ENCODE measurements at regions not wholly inside any gene's neighbourhood (a gene's known extent, or its start where the extent isn't known, plus 50 kb on each side); places are given as distances from the start of the nearest gene placed in this dataset.

DNA sequence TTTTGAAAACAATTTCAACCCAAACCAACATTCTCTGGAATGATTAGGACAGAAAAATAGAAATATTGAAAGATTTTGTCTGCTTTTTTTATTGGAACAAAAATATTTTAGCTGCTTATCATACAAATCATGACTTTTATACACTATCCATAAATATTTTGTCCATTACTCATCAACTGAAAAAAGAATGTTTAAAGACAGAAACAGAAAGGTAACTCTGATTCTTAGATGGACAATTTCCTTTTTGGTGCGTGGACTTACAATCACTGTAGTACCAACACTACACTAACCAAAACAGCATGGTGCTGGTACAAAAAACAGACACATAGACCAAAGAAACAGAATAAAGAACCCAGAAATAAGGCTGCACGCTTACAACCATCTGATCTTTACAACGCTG, 582.8 kb upstream of the CCDC54 start:
- no peak for DNase-seq (ENCODE audit: low read depth, low spot score)
- ChIA-PET CTCF (interaction anchor here (1.5 to 2.0 kb wide), 2 partner anchors 18 to 271 kb away, joined by 3 to 4 read pairs; no protein-coding TSS in a partner anchor), POLR2A (no interaction called here)
- H3K4me3 ChIP-seq (ENCODE audit: low read depth, low read length): no peak overlapping the region
- TF ChIP-seq, protein P1, sequence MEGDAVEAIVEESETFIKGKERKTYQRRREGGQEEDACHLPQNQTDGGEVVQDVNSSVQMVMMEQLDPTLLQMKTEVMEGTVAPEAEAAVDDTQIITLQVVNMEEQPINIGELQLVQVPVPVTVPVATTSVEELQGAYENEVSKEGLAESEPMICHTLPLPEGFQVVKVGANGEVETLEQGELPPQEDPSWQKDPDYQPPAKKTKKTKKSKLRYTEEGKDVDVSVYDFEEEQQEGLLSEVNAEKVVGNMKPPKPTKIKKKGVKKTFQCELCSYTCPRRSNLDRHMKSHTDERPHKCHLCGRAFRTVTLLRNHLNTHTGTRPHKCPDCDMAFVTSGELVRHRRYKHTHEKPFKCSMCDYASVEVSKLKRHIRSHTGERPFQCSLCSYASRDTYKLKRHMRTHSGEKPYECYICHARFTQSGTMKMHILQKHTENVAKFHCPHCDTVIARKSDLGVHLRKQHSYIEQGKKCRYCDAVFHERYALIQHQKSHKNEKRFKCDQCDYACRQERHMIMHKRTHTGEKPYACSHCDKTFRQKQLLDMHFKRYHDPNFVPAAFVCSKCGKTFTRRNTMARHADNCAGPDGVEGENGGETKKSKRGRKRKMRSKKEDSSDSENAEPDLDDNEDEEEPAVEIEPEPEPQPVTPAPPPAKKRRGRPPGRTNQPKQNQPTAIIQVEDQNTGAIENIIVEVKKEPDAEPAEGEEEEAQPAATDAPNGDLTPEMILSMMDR (IDR thresholded peaks at IDR 0.05; ENCODE audit: insufficient read depth, low read length, missing control alignments): no peak

DNA sequence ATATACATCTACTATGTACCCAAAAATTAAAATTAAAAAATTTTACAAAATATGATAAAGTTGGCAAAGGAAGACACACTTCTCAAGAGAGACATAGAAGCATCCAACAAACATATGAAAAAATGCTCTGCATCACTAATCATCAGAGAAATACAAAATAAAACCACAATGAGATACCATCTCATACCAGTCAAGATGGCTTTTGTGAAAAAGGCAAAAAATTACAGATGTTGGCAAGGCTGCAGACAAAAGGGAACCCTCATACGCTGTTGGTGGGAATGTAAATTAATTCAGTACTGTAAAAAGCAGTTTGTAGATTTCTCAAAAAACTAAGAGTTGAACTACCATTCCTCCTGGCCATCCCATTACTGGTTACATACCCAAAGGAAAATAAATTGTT, 581.7 kb upstream of the CCDC54 start:
- ChIA-PET POLR2A (no interaction called here), CTCF (no interaction called here)
- TF ChIP-seq, protein P1 (IDR thresholded peaks at IDR 0.05; ENCODE audit: insufficient read depth, low read length, missing control alignments): no peak

DNA sequence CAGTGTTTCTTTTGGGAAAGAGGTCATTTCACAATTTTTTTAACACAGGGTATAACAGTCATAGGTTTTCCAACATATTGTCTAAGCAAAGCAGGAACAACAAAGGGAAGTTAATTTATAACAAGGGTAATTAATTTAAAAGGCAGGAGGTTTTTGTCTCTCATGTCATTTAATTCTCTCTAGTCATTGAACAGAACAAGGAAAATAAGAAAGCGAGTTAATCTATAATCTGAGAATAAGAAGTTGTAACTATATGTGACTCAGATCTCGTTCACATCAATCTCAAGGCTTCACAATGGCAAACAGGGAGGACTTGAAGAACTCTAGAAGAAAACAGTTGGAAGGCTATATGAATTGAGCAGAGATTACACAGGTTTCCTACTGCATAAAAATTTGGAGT, 579.8 kb upstream of the CCDC54 start:
- ChIA-PET POLR2A (no interaction called here), CTCF (no interaction called here)
- no peak overlapping the region for H3K4me3 ChIP-seq (ENCODE audit: low read depth, low read length)
- DNase-seq (ENCODE audit: low read depth, low spot score): no peak
- TF ChIP-seq, protein P1 (IDR thresholded peaks at IDR 0.05; ENCODE audit: insufficient read depth, low read length, missing control alignments): no peak

More for the DNA sequence above, 581.7 kb upstream of the CCDC54 start:
- no peak for DNase-seq (ENCODE audit: low read depth, low spot score)
- no peak overlapping the region for H3K4me3 ChIP-seq (ENCODE audit: low read depth, low read length)

DNA sequence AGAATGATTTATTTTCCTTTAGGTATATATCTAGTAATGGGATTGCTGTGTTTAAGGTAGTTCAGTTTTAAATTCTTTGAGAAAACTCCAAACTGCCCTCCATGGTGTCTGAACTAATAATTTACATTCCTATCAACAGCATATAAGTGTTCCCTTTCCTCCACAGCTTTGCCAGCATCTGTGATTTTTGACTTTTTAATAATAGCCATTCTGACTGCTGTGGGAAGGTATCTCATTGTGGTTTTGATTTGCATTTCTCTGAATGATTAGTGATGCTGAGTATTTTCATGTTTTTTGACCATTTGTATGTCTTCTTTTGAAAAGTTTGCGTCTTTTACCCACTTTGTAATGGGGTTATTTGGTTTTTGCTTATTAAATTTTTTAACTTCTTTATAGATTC, 571.6 kb upstream of the CCDC54 start:
- no peak overlapping the region for H3K4me3 ChIP-seq (ENCODE audit: low read depth, low read length)
- ChIA-PET CTCF (no interaction called here), POLR2A (interaction anchor here (0.6 kb wide), 1 partner anchor 13 kb away, joined by 3 read pairs; no protein-coding TSS in a partner anchor)
- TF ChIP-seq, protein P1 (IDR thresholded peaks at IDR 0.05; ENCODE audit: insufficient read depth, low read length, missing control alignments): no peak
- DNase-seq (ENCODE audit: low read depth, low spot score): no peak

GRCh38 chr3:106806964-106807363, 570.3 kb upstream of the CCDC54 start:
- TF ChIP-seq, protein P1 (IDR thresholded peaks at IDR 0.05; ENCODE audit: insufficient read depth, low read length, missing control alignments): no peak
- ChIA-PET CTCF (no interaction called here), POLR2A (no interaction called here)
- H3K4me3 ChIP-seq (ENCODE audit: low read depth, low read length): no peak overlapping the region
- no peak for DNase-seq (ENCODE audit: low read depth, low spot score)

DNA sequence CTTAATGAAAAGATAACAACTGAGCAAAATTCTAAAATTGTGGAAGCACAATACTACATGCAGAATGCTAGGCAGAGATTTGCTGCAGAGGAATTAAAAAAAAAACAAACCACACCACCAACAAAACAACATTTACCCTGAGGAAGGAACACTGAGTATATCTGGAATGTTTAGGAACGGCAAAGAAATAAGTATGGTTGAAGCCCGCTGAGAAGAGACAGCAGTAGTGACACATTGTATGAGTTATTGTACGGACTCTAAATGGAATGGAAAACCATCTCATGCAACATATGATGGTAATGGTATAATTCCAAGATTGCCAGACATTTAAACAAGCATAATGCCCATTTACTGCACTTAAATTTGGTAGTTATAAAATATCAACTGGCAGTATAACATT, 568.2 kb upstream of the CCDC54 start:
- H3K4me3 ChIP-seq (ENCODE audit: low read depth, low read length): no peak overlapping the region
- ChIA-PET CTCF (interaction anchor here (1.2 kb wide), 1 partner anchor 16 kb away, joined by 3 read pairs; no protein-coding TSS in a partner anchor), POLR2A (no interaction called here)
- DNase-seq (ENCODE audit: low read depth, low spot score): no peak
- TF ChIP-seq, protein P1 (IDR thresholded peaks at IDR 0.05; ENCODE audit: insufficient read depth, low read length, missing control alignments): no peak

Measured in AG04449 (cell line).